WTC11 (cell line): ENCODE measurements at regions not wholly inside any gene's neighbourhood (a gene's known extent, or its start where the extent isn't known, plus 50 kb on each side); places are given as distances from the start of the nearest gene placed in this dataset.

Source experiments
- ATAC-seq: fragments of 200-7000 bp; cut with Tn5 transposase; 2 replicates; pipeline ENCODE4 v1.10.0; 2021; ENCODE audit warnings: mild to moderate bottlenecking, moderate library complexity
- CTCF ChIA-PET: fragments of 300-600 bp; sonication (Branson Sonifier 250); formaldehyde crosslinking; loops from one replicate; lab custom pipeline; 2021; ENCODE audit warnings: antibody characterized with exemption; lab: Charles Lee
- POLR2A ChIA-PET: fragments of 350-600 bp; sonication (Branson Sonifier 250); formaldehyde crosslinking; loops from one replicate; lab custom pipeline; 2021; ENCODE audit warnings: antibody characterized with exemption; lab: Charles Lee
- DNase-seq: peaks from one replicate; pipeline ENCODE4 v3.0.0; 2021; ENCODE audit warnings: low spot score
- H3K27ac Mint-ChIP-seq: 2 replicates; pipeline ENCODE4 v1.8.0; 2021; ENCODE audit warnings: mixed read lengths
- H3K27me3 Mint-ChIP-seq: 2 replicates; pipeline ENCODE4 v1.8.0; 2021; ENCODE audit warnings: low read depth, mild to moderate bottlenecking, moderate library complexity, mixed read lengths
- H3K36me3 Mint-ChIP-seq: 2 replicates; pipeline ENCODE4 v1.8.0; 2021; ENCODE audit warnings: mixed read lengths
- H3K4me1 Mint-ChIP-seq: 2 replicates; pipeline ENCODE4 v1.8.0; 2022; ENCODE audit warnings: mixed read lengths
- H3K4me3 Mint-ChIP-seq: 2 replicates; pipeline ENCODE4 v1.8.0; 2021; ENCODE audit warnings: mild to moderate bottlenecking, moderate library complexity, mixed read lengths
- H3K9me3 Mint-ChIP-seq: 2 replicates; pipeline ENCODE4 v1.8.0; 2021; ENCODE audit warnings: mixed read lengths
- AFF4 ChIP-seq: sonication (generic); formaldehyde crosslinking; IDR thresholded peaks from 2 replicates; pipeline ENCODE4 v1.8.1; 2023; ENCODE audit warnings: mild to moderate bottlenecking, missing genetic modification reagents, borderline replicate concordance
- ATF6 ChIP-seq: sonication (generic); formaldehyde crosslinking; IDR thresholded peaks from 2 replicates; pipeline ENCODE4 v1.8.1; 2023; ENCODE audit warnings: mild to moderate bottlenecking, missing genetic modification reagents
- CBFB ChIP-seq: sonication (generic); formaldehyde crosslinking; IDR thresholded peaks from 2 replicates; pipeline ENCODE4 v1.8.1; 2022; ENCODE audit warnings: mild to moderate bottlenecking, low read depth, missing genetic modification reagents
- ETV6 ChIP-seq: sonication (generic); formaldehyde crosslinking; IDR thresholded peaks from 2 replicates; pipeline ENCODE4 v1.8.1; 2022; ENCODE audit warnings: mild to moderate bottlenecking, missing genetic modification reagents
- FOXK1 ChIP-seq: sonication (generic); formaldehyde crosslinking; IDR thresholded peaks from 2 replicates; pipeline ENCODE4 v1.8.0; 2022; ENCODE audit warnings: mild to moderate bottlenecking, moderate library complexity, missing genetic modification reagents
- GRHL2 ChIP-seq: fragments of 250-450 bp; sonication (Bioruptor Pico); IDR thresholded peaks from 2 replicates; pipeline ENCODE4 v1.8.0; 2022; ENCODE audit warnings: mild to moderate bottlenecking, moderate library complexity; ENCODE audit not compliant: insufficient replicate concordance, severe bottlenecking
- HMGA2 ChIP-seq: fragments of 250-450 bp; sonication (Bioruptor Pico); IDR thresholded peaks from 2 replicates; pipeline ENCODE4 v1.4.0; 2021; ENCODE audit warnings: mild to moderate bottlenecking, moderate library complexity
- HMGXB4 ChIP-seq: sonication (generic); formaldehyde crosslinking; IDR thresholded peaks from 2 replicates; pipeline ENCODE4 v1.8.1; 2023; ENCODE audit warnings: mild to moderate bottlenecking, moderate library complexity, missing genetic modification reagents
- JAZF1 ChIP-seq: fragments of 250-450 bp; sonication (Bioruptor Pico); IDR thresholded peaks from 2 replicates; pipeline ENCODE4 v1.9.0; 2021; ENCODE audit warnings: moderate library complexity, mild to moderate bottlenecking, inconsistent platforms
- KAT7 ChIP-seq: sonication (generic); formaldehyde crosslinking; IDR thresholded peaks from 2 replicates; pipeline ENCODE4 v1.8.1; 2023; ENCODE audit warnings: missing genetic modification reagents, mild to moderate bottlenecking, borderline replicate concordance
- MAX ChIP-seq: sonication (generic); formaldehyde crosslinking; IDR thresholded peaks from 2 replicates; pipeline ENCODE4 v1.8.0; 2022; ENCODE audit warnings: mild to moderate bottlenecking, missing genetic modification reagents
- NFE2L1 ChIP-seq: sonication (generic); formaldehyde crosslinking; IDR thresholded peaks from 2 replicates; pipeline ENCODE4 v1.8.1; 2023; ENCODE audit warnings: missing genetic modification reagents
- NR2C2 ChIP-seq: sonication (generic); formaldehyde crosslinking; IDR thresholded peaks from 2 replicates; pipeline ENCODE4 v1.8.0; 2022; ENCODE audit warnings: mild to moderate bottlenecking, missing genetic modification reagents
- RELA ChIP-seq: sonication (generic); formaldehyde crosslinking; IDR thresholded peaks from 2 replicates; pipeline ENCODE4 v1.8.1; 2022; ENCODE audit warnings: missing genetic modification reagents, mild to moderate bottlenecking, borderline replicate concordance
- SMAD3 ChIP-seq: sonication (generic); formaldehyde crosslinking; IDR thresholded peaks from 2 replicates; pipeline ENCODE4 v1.8.0; 2022; ENCODE audit warnings: missing genetic modification reagents, mild to moderate bottlenecking, borderline replicate concordance
- ZNF138 ChIP-seq: sonication (generic); formaldehyde crosslinking; conservative IDR thresholded peaks from 2 replicates; pipeline ENCODE4 v1.8.1; 2022; ENCODE audit warnings: mild to moderate bottlenecking, moderate library complexity, missing genetic modification reagents
- ZNF396 ChIP-seq: fragments of 250-450 bp; sonication (Bioruptor Pico); IDR thresholded peaks from 2 replicates; pipeline ENCODE4 v1.8.0; 2021; ENCODE audit warnings: mild to moderate bottlenecking, moderate library complexity, borderline replicate concordance
- ZNF423 ChIP-seq: fragments of 250-450 bp; sonication (Bioruptor Pico); IDR thresholded peaks from 2 replicates; pipeline ENCODE4 v2.1.2; 2022; ENCODE audit warnings: mild to moderate bottlenecking, moderate library complexity
- TF ChIP-seq, protein P1 (sequence below): sonication (generic); formaldehyde crosslinking; IDR thresholded peaks from 2 replicates; pipeline ENCODE4 v1.8.0; 2023; ENCODE audit warnings: missing genetic modification reagents, mild to moderate bottlenecking, borderline replicate concordance
- TF ChIP-seq, protein P2 (sequence below): sonication (generic); formaldehyde crosslinking; IDR thresholded peaks from 2 replicates; pipeline ENCODE4 v1.8.0; 2022; ENCODE audit warnings: mild to moderate bottlenecking, missing genetic modification reagents

DNA sequence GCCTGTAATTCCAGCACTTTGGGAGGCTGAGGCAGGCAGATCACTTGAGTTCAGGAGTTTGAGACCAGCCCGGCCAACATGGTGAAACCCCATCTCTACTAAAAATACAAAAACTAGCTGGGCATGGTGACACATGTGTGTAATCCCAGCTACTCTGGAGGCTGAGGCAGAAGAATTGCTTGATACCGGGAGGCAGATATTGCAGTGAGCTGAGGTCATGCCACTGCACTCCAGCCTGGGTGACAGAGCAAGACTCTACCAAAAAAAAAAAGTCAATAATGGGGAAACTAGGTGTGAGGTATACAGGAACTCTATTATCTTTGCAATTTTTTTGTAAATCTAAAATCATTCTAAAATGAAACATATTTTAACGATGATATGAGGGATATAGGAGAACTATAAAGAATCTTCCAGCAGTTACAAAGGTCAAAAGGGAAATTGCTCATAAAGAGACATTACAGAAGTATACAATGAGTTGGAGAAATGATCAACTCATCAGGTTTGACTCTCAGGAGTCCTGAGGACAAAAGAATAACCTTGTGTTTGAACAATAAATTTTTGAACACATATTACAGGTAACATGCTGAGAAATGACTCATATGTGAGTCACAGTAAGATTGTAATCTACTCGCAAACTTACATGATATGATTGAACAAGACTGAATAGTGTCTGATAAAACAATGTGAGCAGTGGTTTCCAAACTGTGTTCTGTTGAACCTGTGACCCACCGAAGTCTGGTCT is 272.6 kb downstream of the FGFR2 start:
- ChIA-PET CTCF (no interaction called here), POLR2A (interaction anchor here (0.6 kb wide), 1 partner anchor 14 kb away, joined by 3 read pairs; no protein-coding TSS in a partner anchor)
- ATAC-seq (no peak), DNase-seq (no peak)
- H3K9me3 Mint-ChIP-seq: peaks cover 16% of the 10 kb centered on the region
- no peak overlapping the region for H3K27ac Mint-ChIP-seq
- H3K36me3 Mint-ChIP-seq: peaks cover 9% of the 10 kb centered on the region; the same call in 1 of the 2 replicates
- no peaks in the 10 kb centered on the region; the same call in 1 of the 2 replicates for H3K27me3 Mint-ChIP-seq
- no peak overlapping the region for H3K4me3 Mint-ChIP-seq
- no peak for TF ChIP-seq KAT7 (CRISPR knock-in tag)
- TF ChIP-seq, protein P1, sequence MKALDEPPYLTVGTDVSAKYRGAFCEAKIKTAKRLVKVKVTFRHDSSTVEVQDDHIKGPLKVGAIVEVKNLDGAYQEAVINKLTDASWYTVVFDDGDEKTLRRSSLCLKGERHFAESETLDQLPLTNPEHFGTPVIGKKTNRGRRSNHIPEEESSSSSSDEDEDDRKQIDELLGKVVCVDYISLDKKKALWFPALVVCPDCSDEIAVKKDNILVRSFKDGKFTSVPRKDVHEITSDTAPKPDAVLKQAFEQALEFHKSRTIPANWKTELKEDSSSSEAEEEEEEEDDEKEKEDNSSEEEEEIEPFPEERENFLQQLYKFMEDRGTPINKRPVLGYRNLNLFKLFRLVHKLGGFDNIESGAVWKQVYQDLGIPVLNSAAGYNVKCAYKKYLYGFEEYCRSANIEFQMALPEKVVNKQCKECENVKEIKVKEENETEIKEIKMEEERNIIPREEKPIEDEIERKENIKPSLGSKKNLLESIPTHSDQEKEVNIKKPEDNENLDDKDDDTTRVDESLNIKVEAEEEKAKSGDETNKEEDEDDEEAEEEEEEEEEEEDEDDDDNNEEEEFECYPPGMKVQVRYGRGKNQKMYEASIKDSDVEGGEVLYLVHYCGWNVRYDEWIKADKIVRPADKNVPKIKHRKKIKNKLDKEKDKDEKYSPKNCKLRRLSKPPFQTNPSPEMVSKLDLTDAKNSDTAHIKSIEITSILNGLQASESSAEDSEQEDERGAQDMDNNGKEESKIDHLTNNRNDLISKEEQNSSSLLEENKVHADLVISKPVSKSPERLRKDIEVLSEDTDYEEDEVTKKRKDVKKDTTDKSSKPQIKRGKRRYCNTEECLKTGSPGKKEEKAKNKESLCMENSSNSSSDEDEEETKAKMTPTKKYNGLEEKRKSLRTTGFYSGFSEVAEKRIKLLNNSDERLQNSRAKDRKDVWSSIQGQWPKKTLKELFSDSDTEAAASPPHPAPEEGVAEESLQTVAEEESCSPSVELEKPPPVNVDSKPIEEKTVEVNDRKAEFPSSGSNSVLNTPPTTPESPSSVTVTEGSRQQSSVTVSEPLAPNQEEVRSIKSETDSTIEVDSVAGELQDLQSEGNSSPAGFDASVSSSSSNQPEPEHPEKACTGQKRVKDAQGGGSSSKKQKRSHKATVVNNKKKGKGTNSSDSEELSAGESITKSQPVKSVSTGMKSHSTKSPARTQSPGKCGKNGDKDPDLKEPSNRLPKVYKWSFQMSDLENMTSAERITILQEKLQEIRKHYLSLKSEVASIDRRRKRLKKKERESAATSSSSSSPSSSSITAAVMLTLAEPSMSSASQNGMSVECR (CRISPR knock-in tag): no peak
- TF ChIP-seq, protein P2, sequence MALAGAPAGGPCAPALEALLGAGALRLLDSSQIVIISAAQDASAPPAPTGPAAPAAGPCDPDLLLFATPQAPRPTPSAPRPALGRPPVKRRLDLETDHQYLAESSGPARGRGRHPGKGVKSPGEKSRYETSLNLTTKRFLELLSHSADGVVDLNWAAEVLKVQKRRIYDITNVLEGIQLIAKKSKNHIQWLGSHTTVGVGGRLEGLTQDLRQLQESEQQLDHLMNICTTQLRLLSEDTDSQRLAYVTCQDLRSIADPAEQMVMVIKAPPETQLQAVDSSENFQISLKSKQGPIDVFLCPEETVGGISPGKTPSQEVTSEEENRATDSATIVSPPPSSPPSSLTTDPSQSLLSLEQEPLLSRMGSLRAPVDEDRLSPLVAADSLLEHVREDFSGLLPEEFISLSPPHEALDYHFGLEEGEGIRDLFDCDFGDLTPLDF (CRISPR knock-in tag): no peak
- TF ChIP-seq NR2C2: no peak
- TF ChIP-seq ZNF138 (CRISPR knock-in tag): no peak
- no peak for TF ChIP-seq ATF6
- no peak for TF ChIP-seq JAZF1 (CRISPR knock-in tag)
- no peak for TF ChIP-seq ETV6 (CRISPR knock-in tag)
- TF ChIP-seq ZNF423 (CRISPR knock-in tag): no peak
- TF ChIP-seq FOXK1 (CRISPR knock-in tag): no peak
- TF ChIP-seq MAX (CRISPR knock-in tag): no peak
- TF ChIP-seq, all 79 proteins: peak for 0
- peaks cover 12% of the 10 kb centered on the region for H3K4me1 Mint-ChIP-seq

DNA sequence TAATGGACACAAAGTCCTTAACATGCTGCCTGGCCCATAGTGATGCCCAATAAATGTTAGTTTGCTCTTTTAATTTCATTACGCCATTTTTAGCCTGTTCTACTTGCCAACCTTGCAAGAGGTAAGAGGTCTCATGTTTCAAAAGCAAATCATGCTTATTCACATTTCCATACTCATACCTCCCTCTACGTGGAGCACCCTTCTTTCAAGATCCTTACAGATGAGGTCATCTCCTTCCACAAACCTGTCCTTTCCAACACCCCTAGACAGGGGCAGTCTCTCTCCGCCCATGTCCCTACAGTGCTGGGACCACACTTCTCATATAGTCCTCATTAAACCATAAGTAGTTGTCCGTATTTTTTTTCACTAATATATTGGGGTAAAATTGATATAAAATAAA is 271.3 kb downstream of the FGFR2 start:
- ChIA-PET POLR2A (interaction anchor here (0.6 kb wide), 1 partner anchor 33 kb away, joined by 3 read pairs; no protein-coding TSS in a partner anchor), CTCF (no interaction called here)
- Mint-ChIP-seq H3K27me3 (no peaks in the 10 kb centered on the region; the same call in none of the 2 replicates), H3K27ac (no peak overlapping the region), H3K36me3 (peaks cover 9% of the 10 kb centered on the region; the same call in 1 of the 2 replicates), H3K4me1 (peaks cover 6% of the 10 kb centered on the region), H3K4me3 (no peak overlapping the region), H3K9me3 (peaks cover 16% of the 10 kb centered on the region)
- ATAC-seq (no peak), DNase-seq (no peak)
- no peak for TF ChIP-seq SMAD3 (CRISPR knock-in tag)
- TF ChIP-seq ZNF423 (CRISPR knock-in tag): no peak
- TF ChIP-seq HMGA2 (CRISPR knock-in tag): no peak
- no peak for TF ChIP-seq HMGXB4 (CRISPR knock-in tag)
- TF ChIP-seq ZNF396 (CRISPR knock-in tag): no peak
- no peak for TF ChIP-seq CBFB (CRISPR knock-in tag)
- no peak for TF ChIP-seq GRHL2 (CRISPR knock-in tag)
- no peak for TF ChIP-seq AFF4 (CRISPR knock-in tag)
- no peak for TF ChIP-seq NFE2L1
- no peak for TF ChIP-seq RELA
